ENCODE measurements at regions not wholly inside any gene's neighbourhood (a gene's known extent, or its start where the extent isn't known, plus 50 kb on each side); places are given as distances from the start of the nearest gene placed in this dataset.

GRCh38 chr6:170208651-170209353 lies 82.1 kb downstream of the DLL1 start:
- TF ChIP-seq CTCF (IDR thresholded peaks at IDR 0.05; ENCODE audit: borderline replicate concordance, extremely low read depth, low read length, poor library complexity, severe bottlenecking) (no peak), EZH2 (IDR thresholded peaks at IDR 0.05; ENCODE audit: borderline replicate concordance, low read depth, low read length, severe bottlenecking) (no peak)

Data from DND-41 (cell line).